Neural cell (in vitro differentiated cells): ENCODE measurements at regions not wholly inside any gene's neighbourhood (a gene's known extent, or its start where the extent isn't known, plus 50 kb on each side); places are given as distances from the start of the nearest gene placed in this dataset.

Experiments used
- CTCF ChIP-seq: fragments of 450-650 bp; IDR thresholded peaks from 2 replicates; pipeline ENCODE4 v1.5.1; 2014; ENCODE audit warnings: antibody characterized with exemption, mild to moderate bottlenecking, moderate library complexity; ENCODE audit not compliant: poor library complexity, severe bottlenecking
- EP300 ChIP-seq: fragments of 450-650 bp; conservative IDR thresholded peaks from 2 replicates; pipeline ENCODE4 v1.6.1; 2014; ENCODE audit warnings: antibody characterized with exemption, mild to moderate bottlenecking, moderate library complexity; ENCODE audit not compliant: poor library complexity, severe bottlenecking
- EZH2 ChIP-seq: fragments of 200-600, 300-800 bp; shearing (Covaris generic), sonication (generic); IDR thresholded peaks from 2 replicates; pipeline ENCODE4 v1.6.1; 2014; ENCODE audit warnings: antibody characterized with exemption, low read length, borderline replicate concordance, mild to moderate bottlenecking; ENCODE audit not compliant: insufficient read depth, poor library complexity, severe bottlenecking
- MXI1 ChIP-seq: fragments of 450-650 bp; conservative IDR thresholded peaks from 2 replicates; pipeline ENCODE4 v1.6.1; 2014; ENCODE audit warnings: antibody characterized with exemption, mild to moderate bottlenecking; ENCODE audit not compliant: poor library complexity, severe bottlenecking
- POLR2AphosphoS5 ChIP-seq: IDR thresholded peaks from 2 replicates; pipeline ENCODE4 v1.6.1; 2012
- RAD21 ChIP-seq: fragments of 450-650 bp; conservative IDR thresholded peaks from 2 replicates; pipeline ENCODE4 v1.6.1; 2014; ENCODE audit warnings: antibody characterized with exemption, mild to moderate bottlenecking, moderate library complexity
- REST ChIP-seq: IDR thresholded peaks from 2 replicates; pipeline ENCODE4 v1.6.1; 2012; ENCODE audit warnings: borderline replicate concordance
- TAF1 ChIP-seq: IDR thresholded peaks from 2 replicates; pipeline ENCODE4 v1.6.1; 2012; ENCODE audit warnings: low read depth

GRCh38 chr11:134866215-134866614 is 454.2 kb upstream of the B3GAT1 start:
- TF ChIP-seq CTCF (no peak), POLR2AphosphoS5 (no peak), EP300 (no peak), REST (no peak), MXI1 (no peak), EZH2 (no peak), TAF1 (no peak), RAD21 (no peak)
